ENCODE measurements at regions not wholly inside any gene's neighbourhood (a gene's known extent, or its start where the extent isn't known, plus 50 kb on each side); places are given as distances from the start of the nearest gene placed in this dataset.

DNA sequence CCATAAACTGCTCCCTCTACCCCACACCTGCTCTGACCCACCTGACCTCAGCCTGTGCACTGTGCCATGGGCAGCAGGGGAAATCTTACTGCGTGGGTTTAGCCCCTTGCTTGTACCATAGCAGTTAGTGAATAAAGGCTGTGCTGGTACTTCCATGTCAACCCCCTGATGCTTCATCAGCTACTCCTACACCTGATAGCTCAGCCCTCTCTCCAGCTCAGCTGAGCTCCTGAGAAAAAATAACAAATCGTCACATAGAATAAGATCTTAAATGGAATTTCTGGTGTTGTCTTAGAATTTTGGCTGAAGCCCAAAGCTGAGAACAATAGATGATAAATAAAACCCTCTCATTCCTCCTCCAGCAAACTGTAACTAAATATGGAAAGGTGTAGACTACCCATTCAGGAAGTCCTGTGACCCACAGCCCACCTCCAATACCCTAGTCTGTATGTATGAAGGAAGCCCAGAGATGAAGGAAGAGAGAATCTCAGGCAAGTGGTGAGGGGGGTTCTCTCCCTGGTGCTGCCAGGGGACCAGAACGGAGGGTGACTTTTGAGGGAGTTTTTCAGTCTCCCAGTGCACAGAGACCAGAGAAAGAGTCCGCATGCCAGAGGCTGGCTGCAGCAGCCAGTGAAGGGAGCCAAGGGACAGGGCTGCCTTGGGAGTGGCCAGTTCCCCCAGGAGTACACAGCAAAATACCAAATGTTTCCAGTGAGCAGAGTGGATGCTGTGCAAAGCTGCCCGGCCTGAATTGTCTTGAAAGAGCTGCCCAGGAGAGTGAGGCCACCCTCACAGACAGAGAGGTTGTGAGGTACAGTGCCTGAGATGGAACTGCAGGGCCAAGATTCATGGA lies 227.3 kb downstream of the QDPR start:
- DNase-seq (peak in 1 of 2 donors; percentile 20), ATAC-seq (peak; percentile 43 to 82 (median 71))
- no peak for TF ChIP-seq CTCF (IDR thresholded peaks at IDR 0.05)
- Histone ChIP-seq H3K4me3 (no peak overlapping the region), H3K4me1 (peaks cover 0 to 19% (median 15%) of the 10 kb centered on the region in 9 donors), H3K36me3 (no peaks in the 10 kb centered on the region), H3K27me3 (no peaks in the 10 kb centered on the region), H3K9me3 (no peaks in the 10 kb centered on the region), H3K27ac (peak overlapping the region in 1 of 10 donors; percentile 38)
- 49 to 60% methylated on average over 5 of the region's 5 CpGs for WGBS, 2 donors
- intact Hi-C loops (cut with DNase I), result no loop called here

DNA sequence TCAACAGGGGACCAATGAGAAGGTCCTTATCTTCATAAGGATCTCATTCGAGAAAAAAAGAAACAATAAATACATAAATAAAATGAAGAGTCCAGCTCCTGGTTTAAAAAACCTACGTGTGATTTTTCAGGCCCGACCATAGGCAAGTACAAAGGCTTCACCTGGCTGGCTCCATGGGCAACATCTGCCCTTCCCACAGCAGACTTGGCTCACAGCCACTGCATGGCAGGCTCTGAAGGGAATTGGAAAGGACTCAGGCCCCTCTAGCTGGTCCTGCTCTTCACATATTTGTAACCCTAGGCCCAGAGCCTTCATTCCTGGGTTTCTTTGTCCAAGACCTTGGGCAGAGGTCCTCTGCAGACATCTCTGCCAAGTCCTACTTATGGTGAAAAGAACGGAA lies 228.1 kb downstream of the QDPR start:
- intact Hi-C loops (cut with DNase I), result no loop called here
- TF ChIP-seq CTCF (IDR thresholded peaks at IDR 0.05), result no peak
- 78 to 79% methylated on average over 4 of the region's 4 CpGs for WGBS, 2 donors
- no peak overlapping the region for H3K4me3 ChIP-seq
- peak in 3 of 8 donors; percentile 8 to 29 (median 27) for ATAC-seq
- DNase-seq, result peak in 1 of 2 donors; percentile 25
- H3K9me3 ChIP-seq, result no peaks in the 10 kb centered on the region
- H3K36me3 ChIP-seq, result no peaks in the 10 kb centered on the region
- H3K27ac ChIP-seq, result peak overlapping the region in 1 of 10 donors; percentile 15
- no peaks in the 10 kb centered on the region for H3K27me3 ChIP-seq
- peaks cover 0 to 19% (median 15%) of the 10 kb centered on the region in 9 donors for H3K4me1 ChIP-seq

- intact Hi-C loops (cut with DNase I), result no loop called here
- DNase-seq (no peak), ATAC-seq (no peak)
- H3K4me1 ChIP-seq, result peaks cover 0 to 19% (median 15%) of the 10 kb centered on the region in 9 donors
- no peaks in the 10 kb centered on the region for H3K9me3 ChIP-seq
- H3K36me3 ChIP-seq, result no peaks in the 10 kb centered on the region
- no peak overlapping the region for H3K4me3 ChIP-seq
- no peaks in the 10 kb centered on the region for H3K27me3 ChIP-seq
- H3K27ac ChIP-seq, result no peak overlapping the region
- WGBS, 2 donors, result 94% methylated on average over 7 of the region's 7 CpGs
- TF ChIP-seq CTCF (IDR thresholded peaks at IDR 0.05), result no peak
Measured at GRCh38 chr4:17283251-17283650, 228.6 kb downstream of the QDPR start.

GRCh38 chr4:17280261-17281018 lies 231.4 kb downstream of the QDPR start:
- Histone ChIP-seq H3K36me3 (no peaks in the 10 kb centered on the region), H3K4me1 (peaks cover 0 to 19% (median 15%) of the 10 kb centered on the region in 9 donors), H3K9me3 (no peaks in the 10 kb centered on the region), H3K27me3 (no peaks in the 10 kb centered on the region), H3K27ac (no peak overlapping the region), H3K4me3 (no peak overlapping the region)
- intact Hi-C loops (cut with DNase I), result no loop called here
- DNase-seq (no peak), ATAC-seq (no peak)
- 96 to 97% methylated on average over 6 of the region's 6 CpGs for WGBS, 2 donors
- TF ChIP-seq CTCF (IDR thresholded peaks at IDR 0.05), result no peak

Measured in heart right ventricle (tissue), 16 donors.